Transverse colon (tissue), 3 donors: ENCODE measurements at regions not wholly inside any gene's neighbourhood (a gene's known extent, or its start where the extent isn't known, plus 50 kb on each side); places are given as distances from the start of the nearest gene placed in this dataset.

Experiments
- CTCF ChIP-seq, 5 experiments: fragments of 200-600 bp in 3 of 5; fragments of 450-650 bp in 2 of 5; sonication (generic) in 3 of 5; IDR thresholded peaks; 1 replicate in 2 of 5; 2 replicates in 3 of 5; pipeline ENCODE4 v1.5.1; 2016 to 2017; ENCODE audit warnings: antibody characterized with exemption in 5 of 5, inconsistent platforms in 3 of 5, mild to moderate bottlenecking in 2 of 5, moderate library complexity in 1 of 5
- POLR2A ChIP-seq: fragments of 450-650 bp; IDR thresholded peaks from one replicate; pipeline ENCODE4 v1.6.1; 2016; ENCODE audit warnings: antibody characterized with exemption, mild to moderate bottlenecking, moderate library complexity

- no peak for TF ChIP-seq CTCF (IDR thresholded peaks at IDR 0.05)
- no peak for TF ChIP-seq POLR2A
These were observed 288.6 kb upstream of the FIGN start for GRCh38 chr2:164024396-164024795.
